Activated naive CD4-positive, alpha-beta T cell treated with anti-CD3 and anti-CD28 coated beads, Interleukin-2, amount 50 U/mL, for 24 hours (primary cell): ENCODE measurements at regions not wholly inside any gene's neighbourhood (a gene's known extent, or its start where the extent isn't known, plus 50 kb on each side); places are given as distances from the start of the nearest gene placed in this dataset.

Experiments
- H3K27ac Mint-ChIP-seq: one replicate; pipeline ENCODE4 v1.8.0; 2021; ENCODE audit warnings: mild to moderate bottlenecking, mixed read lengths
- H3K27me3 Mint-ChIP-seq: one replicate; pipeline ENCODE4 v1.8.0; 2021; ENCODE audit warnings: mixed read lengths
- H3K36me3 Mint-ChIP-seq: one replicate; pipeline ENCODE4 v1.8.0; 2021; ENCODE audit warnings: mixed read lengths
- H3K4me1 Mint-ChIP-seq: one replicate; pipeline ENCODE4 v1.8.0; 2021; ENCODE audit warnings: mixed read lengths
- H3K4me3 Mint-ChIP-seq: one replicate; pipeline ENCODE4 v1.8.0; 2021; ENCODE audit warnings: mild to moderate bottlenecking, mixed read lengths
- H3K9me3 Mint-ChIP-seq: one replicate; pipeline ENCODE4 v1.8.0; 2021; ENCODE audit warnings: mixed read lengths

DNA sequence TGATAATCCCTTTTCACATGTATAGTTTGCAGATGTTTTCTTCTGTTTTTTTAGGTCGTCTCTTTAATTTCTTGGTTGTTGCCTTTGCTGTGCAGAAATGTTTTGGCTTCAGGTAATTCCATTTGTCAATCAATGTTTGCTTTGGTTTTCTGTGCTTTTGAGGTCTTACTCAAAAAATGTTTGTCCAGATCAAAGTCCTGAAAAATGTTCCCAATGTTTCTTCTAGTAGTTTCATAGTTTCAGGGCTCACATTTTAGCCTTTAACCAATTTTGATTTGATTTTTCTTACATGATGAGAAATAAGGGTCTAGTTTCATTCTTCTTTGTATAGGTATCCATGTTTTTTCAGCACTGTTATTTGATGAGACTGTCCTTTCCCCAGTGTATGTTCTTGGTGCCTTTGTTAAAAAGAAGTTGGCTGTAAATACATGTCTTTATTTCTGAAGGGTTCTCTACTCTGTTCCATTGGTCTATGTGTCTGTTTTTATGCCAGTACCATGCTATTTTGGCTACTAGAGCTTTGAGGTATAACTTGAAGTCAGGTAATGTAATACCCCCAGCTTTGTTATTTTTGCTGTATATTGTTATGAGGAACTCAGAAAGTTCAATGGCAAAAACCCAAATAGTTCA, 578.7 kb upstream of the SEL1L start:
- H3K36me3 Mint-ChIP-seq: no peaks in the 10 kb centered on the region
- H3K4me3 Mint-ChIP-seq: no peak overlapping the region

DNA sequence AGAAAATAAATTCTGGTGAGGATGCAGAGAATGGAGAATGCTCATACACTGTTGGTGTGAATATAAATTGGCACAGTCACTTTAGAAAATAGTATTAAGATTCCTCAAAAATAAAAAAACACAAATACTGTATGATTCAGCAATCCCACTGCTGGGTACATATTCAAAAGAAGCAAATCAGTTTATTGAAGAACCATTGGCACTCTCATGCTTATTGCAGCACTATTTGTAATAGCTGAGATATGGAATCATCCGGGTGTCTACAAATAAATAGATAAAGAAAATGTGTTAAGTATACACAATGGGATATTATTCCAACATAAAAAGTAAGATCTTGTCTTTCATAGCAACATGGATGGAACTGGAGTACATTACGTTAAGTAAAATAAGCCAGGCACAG, 579.4 kb upstream of the SEL1L start:
- Mint-ChIP-seq H3K36me3 (no peaks in the 10 kb centered on the region), H3K4me1 (no peaks in the 10 kb centered on the region), H3K9me3 (peaks cover 7% of the 10 kb centered on the region), H3K27me3 (no peaks in the 10 kb centered on the region), H3K27ac (no peak overlapping the region), H3K4me3 (no peak overlapping the region)

More for the DNA sequence above, 578.7 kb upstream of the SEL1L start:
- no peaks in the 10 kb centered on the region for H3K27me3 Mint-ChIP-seq
- peaks cover 5% of the 10 kb centered on the region for H3K9me3 Mint-ChIP-seq
- H3K4me1 Mint-ChIP-seq: no peaks in the 10 kb centered on the region
- H3K27ac Mint-ChIP-seq: no peak overlapping the region

DNA sequence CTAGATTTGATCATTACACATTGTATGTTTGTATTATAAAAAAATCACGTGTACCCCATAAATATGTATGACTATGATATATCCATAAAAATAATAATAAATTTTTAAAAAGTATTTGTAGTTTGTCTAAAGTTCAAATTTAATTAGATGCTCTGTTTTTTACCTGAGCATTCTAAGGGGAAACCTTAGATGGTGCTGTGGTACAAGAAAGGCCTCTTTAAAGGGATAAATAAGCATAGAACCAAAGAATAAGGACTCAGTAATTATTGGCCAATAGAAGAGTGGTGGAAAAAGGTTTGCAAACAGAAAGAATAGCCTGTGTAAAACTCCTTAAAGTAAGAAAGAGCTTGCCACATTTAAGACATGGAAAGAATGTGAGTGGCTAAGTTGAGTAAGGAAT, 580.1 kb upstream of the SEL1L start:
- Mint-ChIP-seq H3K36me3 (no peaks in the 10 kb centered on the region), H3K4me3 (no peak overlapping the region), H3K27me3 (no peaks in the 10 kb centered on the region), H3K9me3 (peaks cover 10% of the 10 kb centered on the region), H3K4me1 (no peaks in the 10 kb centered on the region), H3K27ac (no peak overlapping the region)

DNA sequence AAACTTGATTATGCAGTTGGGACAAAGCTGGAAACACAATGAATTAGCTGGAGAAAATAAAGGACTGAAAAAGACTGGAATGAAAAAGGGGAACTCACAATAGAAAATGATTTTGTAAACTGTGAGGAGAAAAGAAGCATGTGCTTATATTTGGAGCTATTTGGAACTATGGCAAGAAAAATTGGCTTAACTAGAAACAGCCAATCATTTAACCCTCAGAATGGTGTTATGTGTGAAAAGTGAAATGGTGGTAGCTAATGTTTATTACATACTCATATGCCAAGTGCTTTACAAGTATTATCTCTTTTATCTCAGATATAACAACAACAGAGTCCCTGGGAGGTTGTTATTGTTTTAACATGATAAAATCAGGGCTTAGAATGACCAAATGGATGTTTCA, 583.1 kb upstream of the SEL1L start:
- H3K27me3 Mint-ChIP-seq: no peaks in the 10 kb centered on the region
- H3K36me3 Mint-ChIP-seq: no peaks in the 10 kb centered on the region
- H3K27ac Mint-ChIP-seq: no peak overlapping the region
- no peaks in the 10 kb centered on the region for H3K4me1 Mint-ChIP-seq
- H3K9me3 Mint-ChIP-seq: peaks cover 9% of the 10 kb centered on the region
- no peak overlapping the region for H3K4me3 Mint-ChIP-seq

DNA sequence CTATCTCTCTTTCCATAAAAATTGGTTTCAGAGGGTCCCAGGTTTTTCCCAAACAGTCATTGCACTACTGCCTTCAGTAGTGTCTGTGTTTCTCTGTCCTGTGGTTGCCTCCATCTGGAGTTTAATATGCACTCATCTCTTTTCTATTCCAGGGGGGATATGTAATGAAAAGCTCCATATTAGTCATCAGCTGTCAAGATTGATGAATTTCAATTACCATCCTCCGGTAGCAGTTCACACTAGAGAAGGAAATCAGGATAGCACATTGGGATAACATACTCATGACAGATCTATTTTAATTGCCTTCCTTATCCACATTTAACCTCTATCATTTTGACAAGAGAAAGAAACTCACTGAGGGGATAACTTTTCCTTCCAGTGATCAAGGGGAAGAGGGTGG, 589.0 kb upstream of the SEL1L start:
- no peaks in the 10 kb centered on the region for H3K4me1 Mint-ChIP-seq
- no peaks in the 10 kb centered on the region for H3K36me3 Mint-ChIP-seq
- H3K4me3 Mint-ChIP-seq: no peak overlapping the region
- H3K9me3 Mint-ChIP-seq: peaks cover 13% of the 10 kb centered on the region
- H3K27me3 Mint-ChIP-seq: no peaks in the 10 kb centered on the region
- H3K27ac Mint-ChIP-seq: no peak overlapping the region

DNA sequence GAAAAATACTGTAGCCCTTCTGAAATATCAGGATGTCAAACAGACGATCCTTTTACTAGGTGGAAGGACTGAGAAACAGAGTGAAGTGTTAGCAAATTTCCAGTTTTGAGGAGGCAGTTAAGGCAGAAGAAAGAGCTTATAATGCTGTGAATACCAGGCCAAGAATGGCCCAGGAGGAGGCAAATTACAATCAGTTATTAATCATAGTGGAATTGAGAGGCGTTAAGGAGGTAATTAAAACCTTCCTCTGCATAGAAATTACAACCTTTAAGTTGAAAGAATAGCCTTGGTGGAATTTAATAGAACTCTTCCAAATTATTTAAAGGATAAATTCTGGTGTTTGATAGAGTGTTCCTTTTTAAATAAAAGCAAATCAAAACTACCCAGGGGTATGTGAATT, 590.9 kb upstream of the SEL1L start:
- H3K27ac Mint-ChIP-seq: no peak overlapping the region
- no peaks in the 10 kb centered on the region for H3K4me1 Mint-ChIP-seq
- peaks cover 8% of the 10 kb centered on the region for H3K9me3 Mint-ChIP-seq
- H3K36me3 Mint-ChIP-seq: no peaks in the 10 kb centered on the region
- H3K27me3 Mint-ChIP-seq: no peaks in the 10 kb centered on the region
- H3K4me3 Mint-ChIP-seq: no peak overlapping the region

DNA sequence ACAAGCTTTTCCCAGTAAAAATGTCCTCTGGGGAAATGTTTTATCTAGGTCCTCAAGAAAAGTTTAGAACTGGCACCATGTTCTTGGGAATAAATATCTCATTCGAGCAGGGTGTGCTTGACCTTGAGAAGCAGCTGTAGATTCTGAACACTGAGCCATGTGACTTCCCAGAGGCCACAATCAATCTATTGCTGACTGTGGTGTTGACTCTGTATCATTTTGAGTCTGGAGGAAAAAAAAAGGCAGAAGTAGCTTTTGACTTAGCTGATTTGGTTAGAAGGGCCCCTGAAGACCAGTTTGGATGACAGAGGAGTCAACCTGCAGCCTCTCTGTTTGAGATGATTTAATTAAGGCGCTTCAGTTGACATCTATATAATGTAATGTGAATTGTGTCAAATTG, 592.4 kb upstream of the SEL1L start:
- Mint-ChIP-seq H3K27me3 (no peaks in the 10 kb centered on the region), H3K9me3 (peaks cover 7% of the 10 kb centered on the region), H3K4me3 (no peak overlapping the region), H3K27ac (no peak overlapping the region), H3K4me1 (no peaks in the 10 kb centered on the region), H3K36me3 (no peaks in the 10 kb centered on the region)

DNA sequence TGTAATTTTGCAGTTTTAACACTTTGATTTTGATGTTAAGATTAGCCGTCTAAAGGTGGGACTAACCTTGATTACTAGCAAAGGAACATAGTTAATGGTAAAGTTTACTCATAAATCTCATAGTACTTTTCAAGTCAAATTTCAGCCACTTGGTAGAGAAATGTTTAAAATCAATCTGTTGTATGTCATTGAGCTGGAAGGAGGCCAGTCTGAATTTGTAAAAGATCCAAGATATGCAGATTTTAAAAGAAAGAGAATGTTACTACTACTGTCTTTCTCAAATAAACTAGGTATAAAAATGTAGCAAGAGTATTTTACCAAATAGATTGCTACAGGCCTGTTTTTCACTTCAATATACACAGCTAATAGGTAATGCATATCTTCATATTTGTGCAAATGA, 600.8 kb upstream of the SEL1L start:
- H3K4me1 Mint-ChIP-seq: no peaks in the 10 kb centered on the region

DNA sequence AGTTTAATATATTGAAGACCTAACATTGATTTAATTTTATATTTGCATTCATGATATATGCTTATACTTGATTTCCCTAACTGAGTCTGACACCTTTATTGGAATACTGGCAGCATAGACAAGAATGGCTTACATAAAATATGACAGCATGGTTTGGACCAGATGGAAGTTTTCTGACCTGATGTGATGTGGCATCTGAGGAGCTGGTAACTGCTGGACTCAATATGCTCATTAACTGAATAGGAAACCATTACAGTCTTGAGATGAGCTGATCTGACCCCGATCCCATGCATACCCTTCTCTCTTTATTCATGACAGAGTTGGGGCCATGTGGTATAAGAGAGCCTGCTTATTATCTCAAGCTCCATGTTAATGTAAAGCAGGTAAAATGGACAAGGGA, 604.8 kb upstream of the SEL1L start:
- H3K27ac Mint-ChIP-seq: no peak overlapping the region
- no peaks in the 10 kb centered on the region for H3K27me3 Mint-ChIP-seq
- H3K4me1 Mint-ChIP-seq: no peaks in the 10 kb centered on the region
- H3K36me3 Mint-ChIP-seq: no peaks in the 10 kb centered on the region
- H3K9me3 Mint-ChIP-seq: peaks cover 9% of the 10 kb centered on the region
- no peak overlapping the region for H3K4me3 Mint-ChIP-seq

More for the DNA sequence above, 600.8 kb upstream of the SEL1L start:
- Mint-ChIP-seq H3K27ac (no peak overlapping the region), H3K4me3 (no peak overlapping the region), H3K27me3 (no peaks in the 10 kb centered on the region), H3K36me3 (no peaks in the 10 kb centered on the region), H3K9me3 (peaks cover 3% of the 10 kb centered on the region)

DNA sequence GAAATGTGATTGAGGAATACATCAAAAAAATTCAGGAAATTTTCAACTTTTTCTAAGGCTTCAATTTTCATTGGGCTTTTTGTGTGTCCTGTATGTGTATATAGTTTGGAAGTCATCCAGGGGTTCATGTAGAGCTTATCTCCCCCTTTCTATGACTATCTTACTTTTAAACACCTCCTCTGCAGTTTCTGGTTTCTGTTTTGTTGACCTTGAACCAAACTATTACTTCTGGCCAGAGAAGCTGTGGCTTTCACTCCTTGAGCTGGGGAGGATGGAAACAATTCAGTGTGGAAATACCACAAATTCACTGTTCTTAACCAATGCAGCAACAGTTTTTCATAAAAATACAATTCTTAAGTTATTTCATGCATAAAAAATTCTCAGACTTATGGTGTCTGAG, 613.2 kb upstream of the SEL1L start:
- Mint-ChIP-seq H3K27ac (no peak overlapping the region), H3K4me1 (no peaks in the 10 kb centered on the region), H3K27me3 (no peaks in the 10 kb centered on the region), H3K9me3 (peaks cover 15% of the 10 kb centered on the region), H3K4me3 (no peak overlapping the region), H3K36me3 (no peaks in the 10 kb centered on the region)

DNA sequence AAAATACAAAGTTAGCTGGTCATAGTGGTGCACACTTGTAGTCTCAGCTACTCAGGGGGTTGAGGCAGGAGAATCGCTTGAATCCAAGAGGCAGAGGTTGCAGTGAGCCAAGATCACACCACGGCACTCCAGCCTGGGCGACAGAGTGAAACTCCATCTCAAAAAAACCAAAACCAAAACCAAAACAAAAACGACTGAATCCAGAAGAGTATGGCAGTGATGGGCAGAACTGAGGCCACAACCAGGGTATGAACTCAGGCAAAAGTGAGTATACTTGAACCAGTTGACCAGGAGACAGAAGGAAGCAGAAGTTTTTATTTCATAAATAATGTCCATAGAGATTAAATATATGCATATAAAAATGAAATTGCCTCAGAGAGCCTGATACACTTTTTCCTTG, 620.0 kb upstream of the SEL1L start:
- no peak overlapping the region for H3K27ac Mint-ChIP-seq
- H3K9me3 Mint-ChIP-seq: peaks cover 10% of the 10 kb centered on the region
- no peaks in the 10 kb centered on the region for H3K36me3 Mint-ChIP-seq
- no peaks in the 10 kb centered on the region for H3K27me3 Mint-ChIP-seq
- no peak overlapping the region for H3K4me3 Mint-ChIP-seq
- H3K4me1 Mint-ChIP-seq: no peaks in the 10 kb centered on the region

DNA sequence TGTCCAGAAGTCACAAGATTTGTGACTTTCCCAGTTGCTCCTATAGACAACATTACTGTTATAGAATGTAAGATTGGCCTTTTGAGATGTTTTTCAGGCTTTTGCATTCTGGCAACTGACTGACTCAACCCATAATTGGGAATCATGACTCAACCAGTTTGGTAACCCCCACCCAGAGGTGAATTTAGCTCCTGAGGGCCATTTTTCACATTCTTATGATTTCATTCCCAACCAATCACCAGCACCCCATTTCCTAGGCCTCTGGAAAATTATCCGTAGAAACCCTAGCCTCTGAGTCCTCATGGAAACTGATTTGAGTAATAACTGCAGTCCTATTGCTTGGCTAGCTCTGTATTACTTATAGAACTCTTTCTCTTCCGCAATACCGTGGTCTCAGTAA, 626.0 kb upstream of the SEL1L start:
- Mint-ChIP-seq H3K4me1 (no peaks in the 10 kb centered on the region), H3K36me3 (no peaks in the 10 kb centered on the region)

DNA sequence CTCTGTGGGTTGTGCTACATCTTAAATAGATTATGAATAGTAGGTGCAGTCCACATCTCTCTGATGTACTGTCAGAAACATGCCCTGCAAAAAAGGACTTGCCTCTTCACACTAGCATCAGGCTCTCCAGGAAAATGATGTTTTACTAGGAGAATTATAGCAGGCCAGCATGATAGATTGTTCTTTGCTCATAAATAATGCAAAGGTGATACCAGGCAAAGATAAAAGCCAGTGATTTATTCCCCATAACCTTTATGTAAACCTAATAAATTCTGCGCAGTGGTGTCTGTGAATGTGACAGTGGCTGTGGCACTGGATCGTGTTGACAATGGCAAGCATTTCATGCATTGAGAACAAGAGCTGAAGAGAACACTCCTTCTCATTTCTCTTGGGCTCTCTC, 646.5 kb upstream of the SEL1L start:
- H3K4me1 Mint-ChIP-seq: no peaks in the 10 kb centered on the region
- peaks cover 16% of the 10 kb centered on the region for H3K9me3 Mint-ChIP-seq
- no peaks in the 10 kb centered on the region for H3K36me3 Mint-ChIP-seq
- H3K27me3 Mint-ChIP-seq: no peaks in the 10 kb centered on the region
- no peak overlapping the region for H3K4me3 Mint-ChIP-seq
- H3K27ac Mint-ChIP-seq: no peak overlapping the region

More for the DNA sequence above, 626.0 kb upstream of the SEL1L start:
- Mint-ChIP-seq H3K4me3 (no peak overlapping the region), H3K9me3 (peaks cover 5% of the 10 kb centered on the region), H3K27ac (no peak overlapping the region), H3K27me3 (no peaks in the 10 kb centered on the region)

DNA sequence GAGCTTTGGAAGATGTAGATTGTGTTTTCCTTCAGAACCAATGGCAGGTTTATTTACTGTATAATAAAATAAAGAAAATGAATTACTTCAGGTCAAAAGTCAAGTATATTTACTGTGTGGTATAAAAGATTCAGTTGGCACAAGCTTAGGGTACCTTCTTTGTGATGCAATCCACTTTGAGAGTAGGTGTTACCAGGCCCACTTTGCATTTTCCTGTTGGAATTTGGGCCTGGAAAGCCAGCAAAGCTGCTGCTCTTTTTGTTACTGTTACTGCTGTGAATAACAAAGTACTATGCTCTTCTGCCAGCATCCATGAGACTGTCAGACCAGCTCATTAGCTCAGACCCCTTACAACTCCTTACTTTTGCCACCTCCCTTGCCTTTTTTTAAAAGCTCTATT, 649.0 kb upstream of the SEL1L start:
- Mint-ChIP-seq H3K36me3 (no peaks in the 10 kb centered on the region), H3K4me1 (no peaks in the 10 kb centered on the region), H3K9me3 (peaks cover 21% of the 10 kb centered on the region), H3K27ac (no peak overlapping the region), H3K27me3 (no peaks in the 10 kb centered on the region), H3K4me3 (no peak overlapping the region)

DNA sequence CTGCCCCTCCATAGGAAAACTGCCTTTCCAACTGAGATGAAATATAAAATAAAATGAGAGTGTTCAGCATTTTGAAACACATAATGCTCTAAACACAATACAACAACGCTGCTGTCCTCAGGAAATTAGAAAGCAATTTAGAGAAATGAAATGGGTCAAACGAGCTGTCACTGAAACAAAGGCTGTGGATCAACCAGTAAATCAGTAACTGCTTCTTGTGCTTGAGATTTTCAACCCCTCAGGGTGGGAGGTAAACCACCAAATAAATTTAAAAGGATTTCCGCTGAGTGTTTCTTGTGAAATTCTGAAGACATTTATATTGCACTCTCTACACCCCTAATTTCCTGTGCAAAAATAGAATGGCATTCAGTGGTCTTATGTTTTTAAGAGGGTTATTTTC, 657.1 kb upstream of the SEL1L start:
- Mint-ChIP-seq H3K4me3 (no peak overlapping the region), H3K36me3 (no peaks in the 10 kb centered on the region), H3K4me1 (no peaks in the 10 kb centered on the region), H3K27me3 (no peaks in the 10 kb centered on the region), H3K9me3 (peaks cover 5% of the 10 kb centered on the region), H3K27ac (no peak overlapping the region)

DNA sequence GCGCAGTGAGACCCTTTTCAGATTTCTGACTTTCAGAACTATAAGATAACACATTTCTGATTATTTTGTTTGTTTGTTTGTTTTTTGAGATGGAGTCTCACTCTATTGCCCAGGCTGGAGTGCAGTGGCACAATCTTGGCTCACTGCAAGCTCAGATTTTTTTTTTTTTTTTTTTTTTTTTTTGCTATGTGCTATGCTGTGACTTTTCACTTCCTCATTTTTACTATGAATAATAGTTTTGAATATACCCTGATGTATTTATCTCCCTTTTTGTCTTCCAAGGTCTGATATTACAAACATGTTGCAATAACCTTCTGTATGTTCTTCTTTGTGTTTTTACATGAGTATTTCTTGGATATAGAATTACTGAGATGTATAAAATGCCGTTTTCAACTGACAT, 658.7 kb upstream of the SEL1L start:
- Mint-ChIP-seq H3K27ac (no peak overlapping the region), H3K4me3 (no peak overlapping the region), H3K36me3 (no peaks in the 10 kb centered on the region), H3K4me1 (no peaks in the 10 kb centered on the region), H3K9me3 (no peaks in the 10 kb centered on the region), H3K27me3 (no peaks in the 10 kb centered on the region)

DNA sequence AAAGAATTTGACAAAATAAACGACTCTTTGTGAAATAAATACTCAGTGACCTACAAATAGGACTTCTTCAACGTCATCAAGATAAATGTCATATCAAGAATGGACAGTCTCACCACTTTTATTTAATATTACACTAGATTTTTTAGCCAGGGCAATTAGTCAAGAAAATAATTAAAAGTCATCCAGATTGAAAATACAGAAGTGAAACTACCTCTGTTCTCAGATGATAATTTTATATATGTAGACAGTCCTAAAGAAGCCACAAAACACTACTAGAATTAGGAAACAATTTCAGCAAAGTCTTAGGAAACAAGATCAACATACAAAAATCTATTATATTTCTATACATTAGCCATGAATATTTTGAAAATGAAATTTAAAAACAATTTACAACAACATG, 689.6 kb upstream of the SEL1L start:
- peaks cover 10% of the 10 kb centered on the region for H3K9me3 Mint-ChIP-seq
- H3K4me3 Mint-ChIP-seq: no peak overlapping the region
- no peaks in the 10 kb centered on the region for H3K36me3 Mint-ChIP-seq
- H3K27ac Mint-ChIP-seq: no peak overlapping the region
- H3K27me3 Mint-ChIP-seq: no peaks in the 10 kb centered on the region
- no peaks in the 10 kb centered on the region for H3K4me1 Mint-ChIP-seq
